ENCODE measurements at regions not wholly inside any gene's neighbourhood (a gene's known extent, or its start where the extent isn't known, plus 50 kb on each side); places are given as distances from the start of the nearest gene placed in this dataset.
A peak's percentile ranks its signal among the peaks of the same experiment; 100 is the strongest.

GRCh38 chr2:200750323-200750910 lies 61.3 kb upstream of the BZW1 start:
- ATAC-seq (no peak), DNase-seq (ENCODE audit: low spot score) (no peak), FAIRE-seq (no peak)
- no peaks in the 10 kb centered on the region for H3K79me2 ChIP-seq (ENCODE audit: insufficient read depth, low read length)
- H3K4me3 ChIP-seq (replicated peaks in 1 of 3; ENCODE audit: insufficient read depth in 1 of 3, low read depth in 2 of 3, low read length in 3 of 3): no peak overlapping the region
- BruUV-seq (replicated peaks): no TSS peak
- H3K9ac ChIP-seq (ENCODE audit: insufficient read depth, low read depth, low read length): no peak overlapping the region
- CTCF ChIA-PET (ENCODE audit: low intra/inter-chr PET ratio, low total read pairs): no interaction called here
- peaks cover 0 to 6% of the 10 kb centered on the region in 2 experiments; a peak in 2 of 5 replicates for H3K27me3 ChIP-seq (ENCODE audit: control insufficient read depth in 1 of 2, insufficient read depth in 2 of 2, low read length in 2 of 2)
- whole genome bisulfite sequencing (ENCODE audit: low lambda C conversion rate): 87% methylated on average over 6 of the region's 6 CpGs
- POLR2A ChIA-PET: interaction anchor here (0.9 kb wide), 1 partner anchor 38 kb away, joined by 3 read pairs; no protein-coding TSS in a partner anchor
- H2AFZ ChIP-seq (ENCODE audit: low read length): no peak overlapping the region
- intact Hi-C loops (cut with micrococcal nuclease; ENCODE audit: unreplicated experiment) (no loop called here), in situ Hi-C loops (cut with HindIII; ENCODE audit: extremely low pct_ligation_motif_present, low pct_unique_long_range_greater_than_20kb) (no loop called here)
- H3K27ac ChIP-seq (ENCODE audit: extremely low read length, insufficient read depth, low read length): no peak overlapping the region
- TF ChIP-seq ZNF121 (CRISPR knock-in tag; IDR thresholded peaks at IDR 0.05) (peak; percentile 48; the same call in 1 of the 2 replicates), ZNF10 (CRISPR knock-in tag; IDR thresholded peaks at IDR 0.05; ENCODE audit: borderline replicate concordance, low read depth) (no peak), FOXO4 (CRISPR knock-in tag; conservative IDR thresholded peaks at IDR 0.05) (0 out of 2 replicates have a peak, but pooled peaks have one; percentile 13), GTF2F1 (IDR thresholded peaks at IDR 0.05; ENCODE audit: low read length) (no peak), SALL2 (CRISPR knock-in tag; IDR thresholded peaks at IDR 0.05) (no peak), ZNF253 (CRISPR knock-in tag; IDR thresholded peaks at IDR 0.05; ENCODE audit: borderline replicate concordance) (no peak)
- no peak overlapping the region for H3K4me2 ChIP-seq (ENCODE audit: low read depth, low read length)
- no peaks in the 10 kb centered on the region for H3K36me3 ChIP-seq (replicated peaks in 1 of 2; ENCODE audit: control insufficient read depth in 1 of 2, insufficient read depth in 2 of 2, low read length in 2 of 2)
- H3K9me3 ChIP-seq (ENCODE audit: low read length): no peaks in the 10 kb centered on the region
- no peaks in the 10 kb centered on the region for H4K20me1 ChIP-seq (ENCODE audit: insufficient read depth, low read length)
- peaks cover 74% of the 10 kb centered on the region for H3K4me1 ChIP-seq (ENCODE audit: insufficient read depth, low read length)

- in situ Hi-C loops (cut with HindIII; ENCODE audit: extremely low pct_ligation_motif_present, low pct_unique_long_range_greater_than_20kb): no loop called here
- no peak for TF ChIP-seq KDM5A (IDR thresholded peaks at IDR 0.05; ENCODE audit: borderline replicate concordance, low read length)
- TF ChIP-seq TFAP4 (IDR thresholded peaks at IDR 0.05; ENCODE audit: borderline replicate concordance, low read depth): no peak
- TF ChIP-seq ZC3H13 (CRISPR knock-in tag; IDR thresholded peaks at IDR 0.05): no peak
- Histone ChIP-seq H3K9me3 (ENCODE audit: low read length) (no peaks in the 10 kb centered on the region), H3K4me2 (ENCODE audit: low read depth, low read length) (no peak overlapping the region), H3K36me3 (replicated peaks in 1 of 2; ENCODE audit: control insufficient read depth in 1 of 2, insufficient read depth in 2 of 2, low read length in 2 of 2) (no peaks in the 10 kb centered on the region), H3K4me3 (replicated peaks in 1 of 3; ENCODE audit: insufficient read depth in 1 of 3, low read depth in 2 of 3, low read length in 3 of 3) (no peak overlapping the region), H4K20me1 (ENCODE audit: insufficient read depth, low read length) (no peaks in the 10 kb centered on the region), H3K9ac (ENCODE audit: insufficient read depth, low read depth, low read length) (no peak overlapping the region), H3K27me3 (ENCODE audit: control insufficient read depth in 1 of 2, insufficient read depth in 2 of 2, low read length in 2 of 2) (no peaks in the 10 kb centered on the region; a peak in 1 of 5 replicates), H3K4me1 (ENCODE audit: insufficient read depth, low read length) (peaks cover 76% of the 10 kb centered on the region), H3K79me2 (ENCODE audit: insufficient read depth, low read length) (no peaks in the 10 kb centered on the region), H2AFZ (ENCODE audit: low read length) (no peak overlapping the region), H3K27ac (ENCODE audit: extremely low read length, insufficient read depth, low read length) (no peak overlapping the region)
- BruUV-seq (replicated peaks): no TSS peak
- CTCF ChIA-PET (ENCODE audit: low intra/inter-chr PET ratio, low total read pairs): no interaction called here
- POLR2A ChIA-PET: interaction anchor here (1.3 kb wide), 1 partner anchor 10 kb away, joined by 3 read pairs; no protein-coding TSS in a partner anchor
- ATAC-seq (no peak), FAIRE-seq (no peak), DNase-seq (ENCODE audit: low spot score) (no peak)
- intact Hi-C loops (cut with micrococcal nuclease; ENCODE audit: unreplicated experiment): no loop called here
- 72% methylated on average over 2 of the region's 2 CpGs for WGBS (ENCODE audit: low lambda C conversion rate)
These were observed 59.9 kb upstream of the BZW1 start for GRCh38 chr2:200751786-200752185.

Measured in HepG2 (cell line).